GM18505 (cell line): ENCODE measurements at regions not wholly inside any gene's neighbourhood (a gene's known extent, or its start where the extent isn't known, plus 50 kb on each side); places are given as distances from the start of the nearest gene placed in this dataset.
"Not testable (repeated sequence)": the region's sequence is repeated elsewhere in the genome, so short reads cannot be mapped to it uniquely, and the experiment has no call there.

Experiments used
- ATAC-seq: cut with Tn5 transposase; IDR thresholded peaks from one replicate; pipeline ENCODE4 v1.9.1; 2021; ENCODE audit not compliant: unreplicated experiment
- POLR2A ChIP-seq: IDR thresholded peaks from 4 replicates; pipeline ENCODE4 v1.6.1; 2011; ENCODE audit warnings: borderline replicate concordance; ENCODE audit not compliant: insufficient read depth, insufficient read length; ENCODE audit errors: extremely low read depth

DNA sequence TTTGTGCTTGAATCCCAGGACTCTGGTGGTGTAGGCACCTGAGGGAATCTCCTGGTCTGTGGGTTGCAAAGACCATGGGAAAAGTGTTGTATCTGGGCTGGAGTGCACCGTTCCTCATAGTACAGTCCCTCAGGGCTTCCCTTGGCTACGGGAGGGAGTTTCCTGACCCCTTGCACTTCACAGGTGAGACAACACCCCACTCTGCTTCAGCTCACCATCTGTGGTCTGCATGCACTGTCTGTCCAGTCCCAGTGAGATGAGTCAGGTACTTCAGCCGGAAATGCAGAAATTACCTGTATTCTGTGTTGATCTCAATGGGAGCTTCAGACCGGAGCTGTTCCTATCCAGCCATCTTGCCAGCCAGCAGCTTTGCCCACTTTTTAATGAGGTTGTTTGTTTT is 353.0 kb upstream of the IRS4 start:
- TF ChIP-seq POLR2A = no peak
- ATAC-seq = no peak

DNA sequence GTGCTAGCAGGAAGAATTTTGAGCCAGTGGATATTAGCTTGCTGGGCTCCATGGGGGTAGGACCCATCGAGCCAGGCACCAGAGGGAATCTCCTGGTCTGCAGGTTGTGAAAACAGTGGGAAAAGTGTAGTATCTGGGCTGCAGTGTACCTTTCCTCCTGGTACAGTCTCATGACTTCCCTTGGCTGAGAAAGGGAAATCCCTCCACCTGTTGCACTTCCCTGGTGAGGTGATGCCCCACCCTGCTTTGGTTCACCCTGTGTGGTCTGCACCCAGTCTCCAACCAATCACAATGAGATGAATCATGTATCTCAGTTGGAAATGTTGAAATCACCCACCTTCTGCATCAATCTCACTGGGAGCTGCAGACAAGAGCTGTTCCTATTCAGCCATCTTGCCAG is 341.4 kb upstream of the IRS4 start:
- TF ChIP-seq POLR2A = no peak
- ATAC-seq = no peak

GRCh38 chrX:109054181-109054581 is 317.8 kb upstream of the IRS4 start:
- ATAC-seq = not testable (repeated sequence)

DNA sequence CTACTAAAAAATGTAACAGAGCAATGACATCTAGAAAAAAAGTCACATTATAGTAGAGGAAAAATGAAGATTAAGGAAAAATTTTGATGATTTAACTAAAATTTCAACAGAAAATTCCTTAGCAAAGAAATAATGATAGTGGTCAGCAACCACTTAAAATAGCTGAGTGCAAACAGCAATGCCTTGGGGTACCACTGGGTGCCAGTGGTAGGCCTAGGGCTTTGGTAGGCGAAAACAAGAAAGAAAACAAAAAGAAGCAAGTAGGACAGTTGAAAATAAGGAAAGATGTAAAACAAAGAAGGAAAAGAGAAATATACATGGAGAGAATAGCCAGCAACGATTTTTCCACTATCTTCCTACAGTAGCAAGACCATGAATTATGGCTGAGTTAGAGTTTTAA is 313.5 kb upstream of the IRS4 start:
- no peak for ATAC-seq
- no peak for TF ChIP-seq POLR2A

DNA sequence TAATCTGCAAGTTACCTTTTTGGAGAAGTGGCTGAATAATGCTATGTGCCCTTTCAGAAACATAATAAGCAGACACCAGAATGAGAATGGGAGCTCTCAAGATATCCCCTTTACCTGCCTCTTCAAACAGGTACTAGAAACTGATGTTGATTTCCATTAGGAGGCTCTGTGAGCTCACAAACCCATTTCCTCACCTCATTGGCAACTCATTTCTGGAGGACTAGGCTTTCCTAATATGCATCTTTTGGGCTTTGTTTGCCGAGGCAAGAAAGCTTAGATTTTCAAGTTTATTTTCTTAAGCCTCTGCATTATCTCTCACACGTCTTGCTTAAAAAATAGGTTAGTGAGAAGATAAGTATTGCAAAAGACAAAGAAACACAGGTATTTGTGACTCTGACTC is 313.1 kb upstream of the IRS4 start:
- no peak for ATAC-seq
- no peak for TF ChIP-seq POLR2A

GRCh38 chrX:109040057-109040456 is 303.7 kb upstream of the IRS4 start:
- no peak for ATAC-seq
- TF ChIP-seq POLR2A = no peak

DNA sequence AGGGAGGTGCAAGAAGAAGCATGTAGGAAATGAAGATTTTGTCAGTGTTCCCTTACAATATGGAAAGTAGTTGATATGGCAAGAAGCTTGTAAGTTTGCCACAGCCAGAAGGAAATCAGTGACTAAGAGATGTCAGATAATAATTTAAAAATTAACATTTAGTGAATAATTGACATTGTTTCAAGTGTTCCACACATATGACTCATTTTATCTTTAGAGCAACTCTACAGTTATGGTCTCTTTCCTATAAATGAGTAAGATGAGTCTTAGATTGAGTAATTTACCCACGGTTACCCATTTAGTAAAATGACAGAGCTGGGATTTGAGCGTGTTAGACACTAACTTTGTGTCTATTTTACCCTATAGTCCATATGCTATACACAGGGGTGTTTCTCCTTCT is 300.3 kb upstream of the IRS4 start:
- no peak for ATAC-seq
- TF ChIP-seq POLR2A = no peak

DNA sequence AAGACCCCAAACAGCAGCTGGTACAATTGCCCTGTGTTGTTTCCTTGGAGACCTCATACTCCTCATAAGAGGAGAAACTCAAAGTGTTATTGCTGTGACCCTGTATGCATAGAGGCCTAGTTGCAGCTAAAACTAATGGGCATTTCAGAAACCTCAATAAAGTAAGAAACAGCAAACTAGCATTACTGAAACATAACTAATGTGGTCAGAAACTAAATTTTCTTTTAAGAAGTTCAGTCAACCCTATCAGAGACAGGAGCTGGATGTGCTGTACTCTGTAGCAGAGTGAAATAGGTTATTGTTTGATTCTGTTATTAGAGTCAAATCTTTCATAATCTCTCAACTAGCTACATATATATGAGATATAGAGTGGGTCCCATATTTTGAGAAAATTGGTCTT is 257.5 kb upstream of the IRS4 start:
- TF ChIP-seq POLR2A = no peak
- no peak for ATAC-seq

DNA sequence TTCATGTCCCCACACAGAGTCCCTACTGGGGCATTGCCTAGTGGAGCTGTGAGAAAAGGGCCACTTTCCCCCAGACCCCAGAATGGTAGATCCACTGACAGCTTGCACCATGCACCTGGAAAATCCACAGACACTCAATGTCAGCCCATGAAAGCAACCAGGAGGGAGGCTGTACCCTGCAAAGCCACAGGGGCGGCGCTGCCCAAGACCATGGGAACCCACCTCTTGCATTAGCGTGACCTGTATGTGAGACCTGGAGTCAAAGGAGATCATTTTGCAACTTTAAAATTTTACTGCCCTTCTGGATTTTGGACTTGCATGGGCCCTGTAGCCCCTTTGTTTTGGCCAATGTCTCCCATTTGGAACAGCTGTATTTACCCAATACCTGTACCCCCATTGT is 236.5 kb upstream of the IRS4 start:
- ATAC-seq = not testable (repeated sequence)

DNA sequence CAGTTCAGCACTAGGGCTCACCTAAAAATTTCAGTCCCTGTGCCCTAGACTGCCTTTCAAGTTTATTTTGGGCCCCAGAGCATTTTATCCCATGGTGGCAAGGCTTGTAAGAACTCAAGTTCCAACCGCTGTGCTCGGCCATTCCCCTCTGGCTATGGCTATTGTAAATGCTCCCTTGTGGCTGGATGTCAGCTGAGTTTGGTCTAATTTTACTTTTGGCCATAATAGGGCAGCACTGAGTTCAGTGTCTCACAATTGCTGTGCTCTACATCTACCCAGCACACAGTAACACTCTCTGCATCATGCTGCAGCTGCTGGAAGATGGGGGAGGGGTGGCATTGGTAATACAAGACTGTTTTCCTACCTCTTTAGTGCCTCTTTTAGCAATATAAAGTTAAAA is 210.8 kb upstream of the IRS4 start:
- ATAC-seq = no peak
- no peak for TF ChIP-seq POLR2A

DNA sequence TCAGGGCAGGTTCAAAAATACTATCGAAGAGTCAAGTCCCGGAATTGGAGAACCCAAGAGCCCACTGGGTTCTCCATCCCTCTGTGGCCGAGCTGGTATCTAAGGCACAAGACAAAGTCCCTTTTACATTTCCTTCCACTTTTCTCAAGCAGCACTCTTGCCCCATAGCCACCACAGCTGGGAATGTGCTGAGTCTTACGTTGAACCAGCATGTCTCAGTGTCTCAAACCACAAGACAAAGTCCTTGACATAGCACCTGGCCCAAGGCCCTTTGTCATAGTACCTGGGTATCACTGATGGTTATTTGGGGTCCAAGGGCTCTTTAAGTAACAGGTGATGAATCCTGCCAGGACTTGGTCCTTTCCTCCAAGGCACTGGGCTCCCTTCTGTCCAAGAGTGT is 210.2 kb upstream of the IRS4 start:
- no peak for ATAC-seq

GRCh38 chrX:108945883-108946523 is 209.6 kb upstream of the IRS4 start:
- no peak for TF ChIP-seq POLR2A
- no peak for ATAC-seq

More for the DNA sequence above, 210.2 kb upstream of the IRS4 start:
- no peak for TF ChIP-seq POLR2A

DNA sequence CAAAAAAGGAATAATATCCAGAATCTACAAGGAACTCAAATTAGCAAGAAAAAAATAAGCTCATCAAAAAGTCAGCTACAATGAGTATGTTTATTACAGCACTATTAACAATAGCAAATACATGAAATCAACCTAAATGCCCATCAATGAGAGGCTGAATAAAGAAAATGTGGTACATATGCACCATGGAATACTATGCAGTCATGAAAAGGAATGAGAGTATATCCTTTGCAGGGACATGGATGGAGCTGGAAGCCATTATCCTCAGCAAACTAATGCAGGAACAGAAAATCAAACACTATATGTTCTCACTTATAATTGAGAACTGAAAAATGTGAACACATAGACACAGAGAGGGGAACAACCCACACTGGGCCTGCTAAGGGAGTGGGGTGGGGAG is 178.4 kb upstream of the IRS4 start:
- ATAC-seq = no peak

DNA sequence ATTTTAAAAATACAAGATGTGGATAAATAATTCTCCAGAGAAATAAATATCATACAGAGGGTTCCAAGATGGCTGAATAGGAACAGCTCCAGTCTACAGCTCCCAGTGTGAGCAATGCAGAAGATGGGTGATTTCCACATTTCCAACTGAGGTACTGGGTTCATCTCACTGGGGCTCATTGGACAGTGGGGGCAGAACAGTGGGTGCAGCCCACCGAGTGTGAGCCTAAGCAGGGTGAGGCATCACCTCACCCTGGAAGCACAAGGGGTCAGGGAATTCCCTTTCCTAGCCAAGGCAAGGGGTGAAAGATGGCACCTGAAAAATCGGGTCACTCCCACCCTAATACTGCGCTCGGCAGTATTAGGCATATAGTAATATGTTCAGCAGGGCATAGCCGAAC is 167.5 kb upstream of the IRS4 start:
- ATAC-seq = not testable (repeated sequence)

More for the DNA sequence above, 178.4 kb upstream of the IRS4 start:
- TF ChIP-seq POLR2A = no peak

- no peak for TF ChIP-seq POLR2A
- no peak for ATAC-seq
Observed at GRCh38 chrX:108900333-108900732, 164.0 kb upstream of the IRS4 start.

DNA sequence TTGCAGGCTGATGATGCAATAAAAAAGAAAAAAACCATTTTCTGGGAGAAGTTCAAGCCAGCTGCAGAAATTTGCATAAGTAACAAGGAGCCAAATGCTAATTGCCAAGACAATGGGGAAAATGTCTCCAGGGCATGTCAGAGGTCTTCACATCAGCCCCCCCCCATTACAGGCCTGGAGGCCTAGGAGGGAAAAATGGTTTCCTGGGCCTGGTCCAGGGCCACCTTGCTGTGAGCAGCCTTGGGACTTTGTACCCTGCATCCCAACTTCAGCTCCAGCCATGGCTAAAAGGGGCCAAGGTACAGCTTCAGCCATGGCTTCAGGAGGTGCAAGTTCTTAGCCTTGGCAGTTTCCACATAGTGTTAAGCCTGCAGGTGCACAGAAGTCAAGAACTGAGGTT is 160.0 kb upstream of the IRS4 start:
- ATAC-seq = not testable (repeated sequence)
